ENCODE measurements at regions not wholly inside any gene's neighbourhood (a gene's known extent, or its start where the extent isn't known, plus 50 kb on each side); places are given as distances from the start of the nearest gene placed in this dataset.

DNA sequence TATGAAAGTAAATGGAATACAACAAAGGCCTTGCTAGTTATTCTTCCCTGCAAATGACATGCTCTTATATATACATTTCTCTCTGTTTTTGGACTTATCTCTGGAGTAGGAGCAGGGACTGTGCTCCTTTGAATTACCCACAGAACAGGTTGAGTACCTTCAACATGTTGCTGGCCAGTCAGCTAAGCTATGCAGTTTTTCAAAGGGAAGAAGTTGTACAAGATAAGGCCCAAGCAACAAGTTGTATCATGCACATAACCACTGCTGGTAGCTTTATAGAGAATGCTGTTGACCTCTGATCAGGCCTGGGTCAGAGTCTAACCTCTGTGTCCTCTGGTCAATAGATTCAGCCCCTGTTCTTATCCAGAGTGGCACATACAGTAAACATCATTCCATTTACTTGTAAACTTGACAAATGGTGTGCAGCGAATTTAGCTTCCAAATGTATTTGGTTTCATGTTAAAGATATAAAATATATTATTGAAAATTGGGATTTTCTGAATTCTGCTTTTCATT is 99.6 kb downstream of the C11orf87 start:
- TF ChIP-seq EZH2 (optimal IDR thresholded peaks at IDR 0.05; ENCODE audit: low read depth, low read length) (no peak), EZH2phosphoT487 (IDR thresholded peaks at IDR 0.05; ENCODE audit: low read length) (no peak)
- TF ChIP-seq, protein P1, sequence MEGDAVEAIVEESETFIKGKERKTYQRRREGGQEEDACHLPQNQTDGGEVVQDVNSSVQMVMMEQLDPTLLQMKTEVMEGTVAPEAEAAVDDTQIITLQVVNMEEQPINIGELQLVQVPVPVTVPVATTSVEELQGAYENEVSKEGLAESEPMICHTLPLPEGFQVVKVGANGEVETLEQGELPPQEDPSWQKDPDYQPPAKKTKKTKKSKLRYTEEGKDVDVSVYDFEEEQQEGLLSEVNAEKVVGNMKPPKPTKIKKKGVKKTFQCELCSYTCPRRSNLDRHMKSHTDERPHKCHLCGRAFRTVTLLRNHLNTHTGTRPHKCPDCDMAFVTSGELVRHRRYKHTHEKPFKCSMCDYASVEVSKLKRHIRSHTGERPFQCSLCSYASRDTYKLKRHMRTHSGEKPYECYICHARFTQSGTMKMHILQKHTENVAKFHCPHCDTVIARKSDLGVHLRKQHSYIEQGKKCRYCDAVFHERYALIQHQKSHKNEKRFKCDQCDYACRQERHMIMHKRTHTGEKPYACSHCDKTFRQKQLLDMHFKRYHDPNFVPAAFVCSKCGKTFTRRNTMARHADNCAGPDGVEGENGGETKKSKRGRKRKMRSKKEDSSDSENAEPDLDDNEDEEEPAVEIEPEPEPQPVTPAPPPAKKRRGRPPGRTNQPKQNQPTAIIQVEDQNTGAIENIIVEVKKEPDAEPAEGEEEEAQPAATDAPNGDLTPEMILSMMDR (IDR thresholded peaks at IDR 0.05; ENCODE audit: low read length), result no peak
